ENCODE measurements at regions not wholly inside any gene's neighbourhood (a gene's known extent, or its start where the extent isn't known, plus 50 kb on each side); places are given as distances from the start of the nearest gene placed in this dataset.

DNA sequence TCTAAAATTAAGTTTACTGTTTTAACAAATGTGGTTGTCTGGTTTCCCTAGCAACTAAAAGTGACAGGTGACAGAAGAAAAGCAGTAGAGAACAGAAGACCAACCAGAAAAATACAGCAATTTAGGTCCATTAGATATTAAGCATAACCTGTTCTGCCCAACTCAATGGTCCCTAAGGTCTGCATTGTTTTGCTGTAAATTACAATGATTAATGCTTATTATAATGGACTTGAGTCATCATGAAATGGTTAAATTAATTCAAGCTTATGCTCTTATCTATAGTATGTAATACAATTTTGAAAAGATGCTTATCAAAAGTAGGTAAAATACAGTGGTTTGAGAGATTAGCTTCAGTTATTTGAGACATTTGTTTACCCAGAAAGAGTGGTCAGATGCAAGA is 378.0 kb downstream of the GRB14 start:
- intact Hi-C loops (cut with DNase I, micrococcal nuclease), result no loop called here
- H3K4me1 Mint-ChIP-seq (ENCODE audit: low read depth), result no peaks in the 10 kb centered on the region
- Histone ChIP-seq H3K4me1 (ENCODE audit: insufficient read depth, low read length) (no peaks in the 10 kb centered on the region), H3K27ac (ENCODE audit: low read depth in 1 of 2, low read length in 2 of 2) (no peak overlapping the region), H3K36me3 (ENCODE audit: insufficient read depth, low read length) (no peaks in the 10 kb centered on the region), H3K9me3 (ENCODE audit: control insufficient read depth in 1 of 2, insufficient read depth in 1 of 2, low read length in 2 of 2) (peaks cover 0 to 5% of the 10 kb centered on the region in 2 experiments), H3K27me3 (ENCODE audit: control insufficient read depth in 1 of 2, insufficient read depth in 2 of 2, low read length in 2 of 2) (no peaks in the 10 kb centered on the region), H3K4me3 (ENCODE audit: low read length) (no peak overlapping the region)
- TF ChIP-seq, protein P1, sequence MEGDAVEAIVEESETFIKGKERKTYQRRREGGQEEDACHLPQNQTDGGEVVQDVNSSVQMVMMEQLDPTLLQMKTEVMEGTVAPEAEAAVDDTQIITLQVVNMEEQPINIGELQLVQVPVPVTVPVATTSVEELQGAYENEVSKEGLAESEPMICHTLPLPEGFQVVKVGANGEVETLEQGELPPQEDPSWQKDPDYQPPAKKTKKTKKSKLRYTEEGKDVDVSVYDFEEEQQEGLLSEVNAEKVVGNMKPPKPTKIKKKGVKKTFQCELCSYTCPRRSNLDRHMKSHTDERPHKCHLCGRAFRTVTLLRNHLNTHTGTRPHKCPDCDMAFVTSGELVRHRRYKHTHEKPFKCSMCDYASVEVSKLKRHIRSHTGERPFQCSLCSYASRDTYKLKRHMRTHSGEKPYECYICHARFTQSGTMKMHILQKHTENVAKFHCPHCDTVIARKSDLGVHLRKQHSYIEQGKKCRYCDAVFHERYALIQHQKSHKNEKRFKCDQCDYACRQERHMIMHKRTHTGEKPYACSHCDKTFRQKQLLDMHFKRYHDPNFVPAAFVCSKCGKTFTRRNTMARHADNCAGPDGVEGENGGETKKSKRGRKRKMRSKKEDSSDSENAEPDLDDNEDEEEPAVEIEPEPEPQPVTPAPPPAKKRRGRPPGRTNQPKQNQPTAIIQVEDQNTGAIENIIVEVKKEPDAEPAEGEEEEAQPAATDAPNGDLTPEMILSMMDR (IDR thresholded peaks at IDR 0.05), result no peak
- H3K4me3 Mint-ChIP-seq, result no peak overlapping the region
- H3K27ac Mint-ChIP-seq, result no peak overlapping the region
- H3K9me3 Mint-ChIP-seq, result peaks cover 2% of the 10 kb centered on the region
- no peaks in the 10 kb centered on the region for H3K36me3 Mint-ChIP-seq (ENCODE audit: low read depth)
- ChIA-PET POLR2A (no interaction called here), CTCF (no interaction called here)
- no peaks in the 10 kb centered on the region for H3K27me3 Mint-ChIP-seq
- DNase-seq, result no peak
- ATAC-seq (ENCODE audit: poor library complexity), result no peak

DNA sequence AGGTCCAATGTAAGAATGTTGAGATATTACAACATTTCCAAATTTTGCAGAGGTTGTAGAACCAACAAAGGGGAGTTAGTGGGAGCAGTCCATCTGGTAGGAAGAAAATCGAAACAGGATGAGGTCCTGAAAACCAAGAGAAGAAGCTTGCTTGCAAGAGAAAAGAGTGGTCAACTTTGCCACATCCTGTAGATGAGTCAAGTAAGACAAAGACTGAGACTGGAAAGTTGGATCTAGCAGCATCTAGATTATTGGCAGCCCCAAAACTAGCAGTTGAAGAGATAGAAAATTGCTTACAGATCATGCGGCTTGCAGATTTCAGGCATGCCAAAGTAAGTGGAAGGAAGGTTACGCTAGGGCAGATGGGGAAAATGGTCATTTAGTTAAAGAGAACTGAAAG is 378.9 kb downstream of the GRB14 start:
- H3K27ac ChIP-seq (ENCODE audit: low read depth in 1 of 2, low read length in 2 of 2), result no peak overlapping the region
- ChIA-PET CTCF (no interaction called here), POLR2A (no interaction called here)
- no peak overlapping the region for H3K4me3 ChIP-seq (ENCODE audit: low read length)
- TF ChIP-seq, protein P1 (IDR thresholded peaks at IDR 0.05), result no peak
- Mint-ChIP-seq H3K9me3 (peaks cover 2% of the 10 kb centered on the region), H3K36me3 (ENCODE audit: low read depth) (no peaks in the 10 kb centered on the region), H3K4me1 (ENCODE audit: low read depth) (no peaks in the 10 kb centered on the region), H3K27ac (no peak overlapping the region), H3K4me3 (no peak overlapping the region), H3K27me3 (no peaks in the 10 kb centered on the region)
- DNase-seq (no peak), ATAC-seq (ENCODE audit: poor library complexity) (no peak)
- H3K27me3 ChIP-seq (ENCODE audit: control insufficient read depth in 1 of 2, insufficient read depth in 2 of 2, low read length in 2 of 2), result no peaks in the 10 kb centered on the region
- no peaks in the 10 kb centered on the region for H3K36me3 ChIP-seq (ENCODE audit: insufficient read depth, low read length)
- H3K9me3 ChIP-seq (ENCODE audit: control insufficient read depth in 1 of 2, insufficient read depth in 1 of 2, low read length in 2 of 2), result peaks cover 0 to 5% of the 10 kb centered on the region in 2 experiments
- no peaks in the 10 kb centered on the region for H3K4me1 ChIP-seq (ENCODE audit: insufficient read depth, low read length)
- intact Hi-C loops (cut with DNase I, micrococcal nuclease), result no loop called here

DNA sequence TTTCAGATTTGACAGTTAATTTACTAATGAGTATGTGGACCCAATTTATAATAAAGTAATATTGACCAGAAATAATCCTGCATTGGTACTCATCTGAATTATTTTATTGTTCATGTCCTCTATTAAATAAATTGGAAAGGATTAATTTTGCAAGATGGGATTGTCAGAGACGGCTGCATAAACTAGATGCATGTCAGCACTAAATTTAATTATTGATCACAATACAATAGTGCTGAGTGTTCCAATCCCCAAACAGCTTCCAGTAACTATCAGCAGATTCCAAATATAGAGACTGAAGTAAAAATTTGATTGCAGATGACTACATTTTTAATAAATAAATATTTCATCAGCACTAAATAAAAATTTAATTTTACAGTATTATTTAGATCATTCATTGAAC is 387.2 kb downstream of the GRB14 start:
- H3K27ac Mint-ChIP-seq, result no peak overlapping the region
- H3K4me1 Mint-ChIP-seq (ENCODE audit: low read depth), result no peaks in the 10 kb centered on the region
- no peak for DNase-seq
- CTCF ChIA-PET, result no interaction called here
- Histone ChIP-seq H3K4me1 (ENCODE audit: insufficient read depth, low read length) (no peaks in the 10 kb centered on the region), H3K36me3 (ENCODE audit: insufficient read depth, low read length) (no peaks in the 10 kb centered on the region), H3K27me3 (ENCODE audit: control insufficient read depth in 1 of 2, insufficient read depth in 2 of 2, low read length in 2 of 2) (no peaks in the 10 kb centered on the region), H3K4me3 (ENCODE audit: low read length) (no peak overlapping the region), H3K9me3 (ENCODE audit: control insufficient read depth in 1 of 2, insufficient read depth in 1 of 2, low read length in 2 of 2) (peaks cover 0 to 9% of the 10 kb centered on the region in 2 experiments), H3K27ac (ENCODE audit: low read depth in 1 of 2, low read length in 2 of 2) (no peak overlapping the region)
- H3K36me3 Mint-ChIP-seq (ENCODE audit: low read depth), result no peaks in the 10 kb centered on the region
- no peaks in the 10 kb centered on the region for H3K27me3 Mint-ChIP-seq
- no peak overlapping the region for H3K4me3 Mint-ChIP-seq
- TF ChIP-seq, protein P1 (IDR thresholded peaks at IDR 0.05), result no peak
- ATAC-seq (ENCODE audit: poor library complexity), result no peak
- POLR2A ChIA-PET, result no interaction called here
- intact Hi-C loops (cut with DNase I, micrococcal nuclease), result no loop called here
- no peaks in the 10 kb centered on the region for H3K9me3 Mint-ChIP-seq
